K562 (cell line): ENCODE measurements at regions not wholly inside any gene's neighbourhood (a gene's known extent, or its start where the extent isn't known, plus 50 kb on each side); places are given as distances from the start of the nearest gene placed in this dataset.

Source experiments
- ATAC-seq: fragments of 200-7000 bp; cut with Tn5 transposase; 3 replicates; pipeline ENCODE4 v1.9.1; 2020; ENCODE audit warnings: moderate library complexity
- BruUV-seq: library from RNA; stranded (reverse); fragments of 400-500 nt; replicated peaks from 2 replicates; lab custom pipeline; 2021; lab: Mats Ljungman, UMichigan
- CTCF ChIA-PET: fragments of 300-600 bp; formaldehyde crosslinking; extraction: SDS; loops from one replicate; lab custom pipeline; 2021; ENCODE audit warnings: low intra/inter-chr PET ratio; lab: Yijun Ruan, JAX
- POLR2A ChIA-PET: fragments of 300-600, 350-650 bp; sonication (Branson Sonifier 250); formaldehyde crosslinking; extraction: SDS; loops from one replicate; lab custom pipeline; 2021; ENCODE audit warnings: antibody characterized with exemption, inconsistent platforms; lab: Yijun Ruan, JAX
- DNase-seq, 4 experiments: peaks; one replicate each; pipeline versions ENCODE4 v3.0.0 to v3.0.0-alpha.2; 2011 to 2018; ENCODE audit warnings: low spot score in 3 of 4, mixed read lengths in 3 of 4; ENCODE audit errors: extremely low read depth in 1 of 4
- FAIRE-seq: peaks from 2 replicates; lab custom pipeline; 2011; peaks lifted over from hg19 to GRCh38; lab: Jason Lieb, UNC
- H2AFZ ChIP-seq: 2 replicates; pipeline ENCODE4 v1.6.0; 2011; ENCODE audit warnings: low read depth, low read length, control low read depth, inconsistent platforms
- H3K27ac ChIP-seq: fragments of 200-600 bp; 3 replicates; pipeline ENCODE4 v1.8.0; 2011; ENCODE audit warnings: low read depth, mild to moderate bottlenecking, control low read depth, inconsistent platforms, low read length, moderate library complexity, mixed read lengths; ENCODE audit errors: extremely low read depth
- H3K27me3 ChIP-seq, 2 experiments: fragments of 300-600 bp in 1 of 2; 2 replicates in 1 of 2; 3 replicates in 1 of 2; pipeline versions ENCODE4 v1.6.0 to v1.8.0; 2011; ENCODE audit warnings: inconsistent platforms in 2 of 2, low read length in 2 of 2, mild to moderate bottlenecking in 1 of 2, mixed read lengths in 1 of 2, moderate library complexity in 1 of 2; ENCODE audit not compliant: control insufficient read depth in 2 of 2, insufficient read depth in 2 of 2
- H3K36me3 ChIP-seq: fragments of 300-600 bp; 3 replicates; pipeline ENCODE4 v1.8.0; 2011; ENCODE audit warnings: mild to moderate bottlenecking, low read length, inconsistent platforms; ENCODE audit not compliant: control insufficient read depth, insufficient read depth
- H3K4me1 ChIP-seq, 2 experiments: fragments of 200-600 bp in 1 of 2; replicated peaks in 1 of 2; 2 replicates in 1 of 2; 3 replicates in 1 of 2; pipeline versions ENCODE4 v1.5.1 to v1.8.0; 2011; ENCODE audit warnings: inconsistent platforms in 2 of 2, low read length in 2 of 2, mild to moderate bottlenecking in 1 of 2, mixed read lengths in 1 of 2, moderate library complexity in 1 of 2; ENCODE audit not compliant: control insufficient read depth in 2 of 2, insufficient read depth in 2 of 2
- H3K4me2 ChIP-seq: 2 replicates; pipeline ENCODE4 v1.6.1; 2011; ENCODE audit warnings: low read length, control low read depth, inconsistent platforms, mixed read lengths; ENCODE audit not compliant: insufficient read depth
- H3K4me3 ChIP-seq: fragments of 200-600 bp; sonication (generic), shearing (Covaris generic); 2 replicates; pipeline ENCODE4 v1.5.1; 2016; ENCODE audit warnings: control low read depth, inconsistent platforms
- H3K79me2 ChIP-seq: fragments of 200-600 bp; 3 replicates; pipeline ENCODE4 v1.8.0; 2011; ENCODE audit warnings: low read length, inconsistent platforms; ENCODE audit not compliant: control insufficient read depth, insufficient read depth
- H3K9ac ChIP-seq, 2 experiments: 2 replicates each; pipeline versions ENCODE4 v1.6.0 to v1.6.1; 2011; ENCODE audit warnings: low read depth in 2 of 2, low read length in 2 of 2, control low read depth in 1 of 2, inconsistent platforms in 1 of 2, mild to moderate bottlenecking in 1 of 2, mixed read lengths in 1 of 2; ENCODE audit not compliant: insufficient read depth in 1 of 2
- H3K9me1 ChIP-seq: one replicate; pipeline ENCODE4 v1.6.0; 2011; ENCODE audit warnings: inconsistent platforms, mild to moderate bottlenecking, low read length, moderate library complexity; ENCODE audit not compliant: control insufficient read depth, insufficient read depth
- H3K9me3 ChIP-seq: replicated peaks from 2 replicates; pipeline ENCODE4 v1.5.1; 2011; ENCODE audit warnings: low read depth, low read length, inconsistent platforms; ENCODE audit not compliant: control insufficient read depth, insufficient read depth
- H4K20me1 ChIP-seq: replicated peaks from 2 replicates; pipeline ENCODE4 v1.6.1; 2011; ENCODE audit warnings: low read length, inconsistent platforms, mixed read lengths; ENCODE audit not compliant: control insufficient read depth, insufficient read depth
- C11orf30 ChIP-seq: fragments of 450-650 bp; IDR thresholded peaks from 2 replicates; pipeline ENCODE4 v1.6.1; 2016; ENCODE audit warnings: low read depth, mild to moderate bottlenecking
- KAT2B ChIP-seq: IDR thresholded peaks from one replicate; pipeline ENCODE4 v1.6.1; 2012; ENCODE audit warnings: low read depth, mild to moderate bottlenecking, control low read depth, inconsistent platforms, low read length, moderate library complexity
- LCOR ChIP-seq: sonication (generic); formaldehyde crosslinking; IDR thresholded peaks from 2 replicates; pipeline ENCODE4 v1.8.0; 2022; ENCODE audit warnings: mild to moderate bottlenecking, missing genetic modification reagents
- MAFF ChIP-seq: IDR thresholded peaks from 2 replicates; pipeline ENCODE4 v1.6.1; 2012; ENCODE audit warnings: low read length, improper control_type of control experiment
- MAFG ChIP-seq: fragments of 450-650 bp; conservative IDR thresholded peaks from 2 replicates; pipeline ENCODE4 v1.6.1; 2016; ENCODE audit warnings: missing genetic modification characterization, missing compliant biosample characterization
- MAFK ChIP-seq: IDR thresholded peaks from 2 replicates; pipeline ENCODE4 v1.6.1; 2011; ENCODE audit warnings: low read length, improper control_type of control experiment
- NCOA6 ChIP-seq: fragments of 450-650 bp; IDR thresholded peaks from 2 replicates; pipeline ENCODE4 v1.6.1; 2017; ENCODE audit warnings: mild to moderate bottlenecking
- NR4A1 ChIP-seq, 2 experiments: fragments of 250-450 bp in 1 of 2; fragments of 450-650 bp in 1 of 2; sonication (Bioruptor Pico) in 1 of 2; IDR thresholded peaks; 2 replicates each; pipeline versions ENCODE4 v1.4.0 to v1.6.1; 2016 to 2020; ENCODE audit warnings: mild to moderate bottlenecking in 2 of 2, missing compliant biosample characterization in 1 of 2, missing genetic modification characterization in 1 of 2, moderate library complexity in 1 of 2
- SMAD3 ChIP-seq: fragments of 450-650 bp; formaldehyde crosslinking; conservative IDR thresholded peaks from 2 replicates; pipeline ENCODE4 v1.4.0; 2020; ENCODE audit warnings: mild to moderate bottlenecking
- SRSF7 ChIP-seq: fragments of 200-400 bp; formaldehyde crosslinking; optimal IDR thresholded peaks from 2 replicates; pipeline ENCODE3; 2017; ENCODE audit warnings: mild to moderate bottlenecking, low read depth, low read length
- TOE1 ChIP-seq, 2 experiments: fragments of 450-650 bp in 1 of 2; sonication (generic) in 1 of 2; formaldehyde crosslinking in 1 of 2; IDR thresholded peaks; 2 replicates each; pipeline versions ENCODE4 v1.7.1 to v1.8.0; 2016 to 2022; ENCODE audit warnings: borderline replicate concordance in 2 of 2, mild to moderate bottlenecking in 2 of 2, antibody characterized with exemption in 1 of 2, inconsistent platforms in 1 of 2, low read depth in 1 of 2, missing genetic modification reagents in 1 of 2, moderate library complexity in 1 of 2
- YY1 ChIP-seq, 3 experiments: IDR thresholded peaks; 2 replicates each; pipeline ENCODE4 v1.6.1; 2011; ENCODE audit warnings: low read length in 2 of 3, mild to moderate bottlenecking in 2 of 3, moderate library complexity in 2 of 3, borderline replicate concordance in 1 of 3, control low read depth in 1 of 3, low read depth in 1 of 3; ENCODE audit not compliant: insufficient read depth in 3 of 3, insufficient replicate concordance in 2 of 3, control insufficient read depth in 1 of 3, insufficient read length in 1 of 3; ENCODE audit errors: extremely low read depth in 1 of 3
- ZNF140 ChIP-seq: fragments of 250-450 bp; sonication (Bioruptor Pico); IDR thresholded peaks from 2 replicates; pipeline ENCODE4 v1.8.0; 2021; ENCODE audit warnings: moderate library complexity, mild to moderate bottlenecking, inconsistent platforms
- ZNF146 ChIP-seq: IDR thresholded peaks from one replicate; pipeline ENCODE4 v1.6.1; 2018; ENCODE audit warnings: missing compliant biosample characterization; ENCODE audit not compliant: unreplicated experiment
- ZNF316 ChIP-seq: fragments of 450-650 bp; IDR thresholded peaks from 2 replicates; pipeline ENCODE4 v1.6.1; 2016
- ZNF695 ChIP-seq: fragments of 450-650 bp; formaldehyde crosslinking; IDR thresholded peaks from 2 replicates; pipeline ENCODE4 v1.4.0; 2020; ENCODE audit warnings: mild to moderate bottlenecking, moderate library complexity
- ZNF79 ChIP-seq: fragments of 250-450 bp; sonication (Bioruptor Pico); IDR thresholded peaks from 2 replicates; pipeline ENCODE4 v1.4.0; 2020; ENCODE audit warnings: low read depth, mild to moderate bottlenecking, moderate library complexity
- WGBS: fragments of 100-300 bp; shearing (Covaris generic); methylation state at CpG from one replicate; pipeline ENCODE4 v1.1.6; 2016; ENCODE audit warnings: low coverage, mixed read lengths; ENCODE audit not compliant: insufficient coverage; ENCODE audit errors: missing lambda C conversion rate; 5-methylcytosine and 5-hydroxymethylcytosine counted together
- in situ Hi-C: fragments of 300-500 bp; cut with MboI; formaldehyde crosslinking; loops from 4 replicates; pipeline ENCODE4 v1.15.0; 2018; ENCODE audit warnings: inconsistent platforms, mixed read lengths
- intact Hi-C: fragments of 100-400 bp; cut with micrococcal nuclease; formaldehyde crosslinking; loops from 2 replicates; pipeline ENCODE4 v1.14.2; 2022
- TF ChIP-seq, protein P1 (sequence below): fragments of 450-650 bp; conservative IDR thresholded peaks from 2 replicates; pipeline ENCODE4 v1.6.1; 2016; ENCODE audit warnings: missing genetic modification characterization, low read depth, mild to moderate bottlenecking, control low read depth, missing compliant biosample characterization
- TF ChIP-seq, protein P2 (sequence below): fragments of 250-450 bp; sonication (Bioruptor Pico); IDR thresholded peaks from 2 replicates; pipeline ENCODE4 v1.5.1; 2021; ENCODE audit warnings: mild to moderate bottlenecking
- TF ChIP-seq, protein P3 (sequence below): sonication (generic); IDR thresholded peaks from 2 replicates; pipeline ENCODE4 v1.6.1; 2016

DNA sequence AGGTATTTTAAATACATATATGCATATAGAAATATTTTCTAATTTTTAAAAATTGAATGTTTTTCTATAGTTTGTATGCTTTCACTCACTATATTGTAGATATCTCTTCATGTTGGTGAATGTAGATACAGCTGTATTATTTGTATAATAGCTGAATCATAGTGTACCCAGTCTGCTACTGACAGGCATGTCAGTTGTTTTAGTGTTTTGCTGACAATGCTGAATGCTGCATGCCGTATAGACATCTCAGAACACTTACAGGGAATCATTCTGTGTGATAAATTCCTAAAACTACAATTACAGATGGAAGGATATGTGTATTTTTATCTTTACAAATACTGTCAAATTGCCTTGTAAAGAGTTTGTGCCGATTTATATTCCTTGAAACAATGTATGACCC lies 175.4 kb downstream of the SIM1 start:
- intact Hi-C loops (no loop called here), in situ Hi-C loops (no loop called here)
- no peaks in the 10 kb centered on the region for H3K79me2 ChIP-seq
- H3K4me1 ChIP-seq = no peaks in the 10 kb centered on the region
- H3K27me3 ChIP-seq = no peaks in the 10 kb centered on the region
- ATAC-seq (no peak), DNase-seq (no peak), FAIRE-seq (no peak)
- no peaks in the 10 kb centered on the region for H4K20me1 ChIP-seq
- ChIA-PET CTCF (no interaction called here), POLR2A (no interaction called here)
- BruUV-seq = no TSS peak
- no peak overlapping the region for H2AFZ ChIP-seq
- no peaks in the 10 kb centered on the region for H3K36me3 ChIP-seq
- no peak overlapping the region for H3K27ac ChIP-seq
- TF ChIP-seq, protein P1, sequence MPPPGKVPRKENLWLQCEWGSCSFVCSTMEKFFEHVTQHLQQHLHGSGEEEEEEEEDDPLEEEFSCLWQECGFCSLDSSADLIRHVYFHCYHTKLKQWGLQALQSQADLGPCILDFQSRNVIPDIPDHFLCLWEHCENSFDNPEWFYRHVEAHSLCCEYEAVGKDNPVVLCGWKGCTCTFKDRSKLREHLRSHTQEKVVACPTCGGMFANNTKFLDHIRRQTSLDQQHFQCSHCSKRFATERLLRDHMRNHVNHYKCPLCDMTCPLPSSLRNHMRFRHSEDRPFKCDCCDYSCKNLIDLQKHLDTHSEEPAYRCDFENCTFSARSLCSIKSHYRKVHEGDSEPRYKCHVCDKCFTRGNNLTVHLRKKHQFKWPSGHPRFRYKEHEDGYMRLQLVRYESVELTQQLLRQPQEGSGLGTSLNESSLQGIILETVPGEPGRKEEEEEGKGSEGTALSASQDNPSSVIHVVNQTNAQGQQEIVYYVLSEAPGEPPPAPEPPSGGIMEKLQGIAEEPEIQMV (tag) = no peak
- no peak for TF ChIP-seq SRSF7
- TF ChIP-seq ZNF316 = peak; percentile 82
- TF ChIP-seq C11orf30 = peak; percentile 65; the same call in 1 of the 2 replicates
- no peak for TF ChIP-seq KAT2B
- TF ChIP-seq ZNF695 (CRISPR knock-in tag) = no peak
- no peak for TF ChIP-seq LCOR (CRISPR knock-in tag)
- no peak for TF ChIP-seq ZNF140 (CRISPR knock-in tag)
- TF ChIP-seq MAFG (tag) = peak; percentile 66
- no peak for TF ChIP-seq SMAD3 (CRISPR knock-in tag)
- TF ChIP-seq, protein P2, sequence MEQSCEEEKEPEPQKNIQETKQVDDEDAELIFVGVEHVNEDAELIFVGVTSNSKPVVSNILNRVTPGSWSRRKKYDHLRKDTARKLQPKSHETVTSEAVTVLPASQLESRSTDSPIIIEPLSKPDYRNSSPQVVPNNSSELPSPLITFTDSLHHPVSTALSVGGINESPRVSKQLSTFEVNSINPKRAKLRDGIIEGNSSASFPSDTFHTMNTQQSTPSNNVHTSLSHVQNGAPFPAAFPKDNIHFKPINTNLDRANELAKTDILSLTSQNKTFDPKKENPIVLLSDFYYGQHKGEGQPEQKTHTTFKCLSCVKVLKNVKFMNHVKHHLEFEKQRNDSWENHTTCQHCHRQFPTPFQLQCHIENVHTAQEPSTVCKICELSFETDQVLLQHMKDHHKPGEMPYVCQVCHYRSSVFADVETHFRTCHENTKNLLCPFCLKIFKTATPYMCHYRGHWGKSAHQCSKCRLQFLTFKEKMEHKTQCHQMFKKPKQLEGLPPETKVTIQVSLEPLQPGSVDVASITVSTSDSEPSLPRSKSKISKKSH (CRISPR knock-in tag) = no peak
- TF ChIP-seq ZNF146 = no peak
- TF ChIP-seq MAFF = peak; percentile 80
- TF ChIP-seq ZNF79 (CRISPR knock-in tag) = no peak
- TF ChIP-seq, protein P3, sequence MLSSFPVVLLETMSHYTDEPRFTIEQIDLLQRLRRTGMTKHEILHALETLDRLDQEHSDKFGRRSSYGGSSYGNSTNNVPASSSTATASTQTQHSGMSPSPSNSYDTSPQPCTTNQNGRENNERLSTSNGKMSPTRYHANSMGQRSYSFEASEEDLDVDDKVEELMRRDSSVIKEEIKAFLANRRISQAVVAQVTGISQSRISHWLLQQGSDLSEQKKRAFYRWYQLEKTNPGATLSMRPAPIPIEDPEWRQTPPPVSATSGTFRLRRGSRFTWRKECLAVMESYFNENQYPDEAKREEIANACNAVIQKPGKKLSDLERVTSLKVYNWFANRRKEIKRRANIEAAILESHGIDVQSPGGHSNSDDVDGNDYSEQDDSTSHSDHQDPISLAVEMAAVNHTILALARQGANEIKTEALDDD = no peak
- TF ChIP-seq MAFK = peak; percentile 66; the same call in 1 of the 2 replicates
- TF ChIP-seq NCOA6 = no peak
- TF ChIP-seq YY1 (IDR thresholded peaks at IDR 0.05; ENCODE audit: borderline replicate concordance in 1 of 3, control insufficient read depth in 1 of 3, extremely low read depth in 1 of 3, insufficient read depth in 3 of 3, insufficient read length in 1 of 3, insufficient replicate concordance in 2 of 3, low read depth in 1 of 3, low read length in 2 of 3) = no peak
- TF ChIP-seq NR4A1 (CRISPR knock-in tag; IDR thresholded peaks at IDR 0.05) = no peak
- no peak for TF ChIP-seq NR4A1 (tag; IDR thresholded peaks at IDR 0.05)
- no peak for TF ChIP-seq TOE1 (IDR thresholded peaks at IDR 0.05; ENCODE audit: borderline replicate concordance)
- no peak for TF ChIP-seq TOE1 (CRISPR knock-in tag; IDR thresholded peaks at IDR 0.05; ENCODE audit: borderline replicate concordance, low read depth)
- H3K4me2 ChIP-seq = no peak overlapping the region
- no peak overlapping the region for H3K9ac ChIP-seq
- H3K4me3 ChIP-seq = no peak overlapping the region
- no peaks in the 10 kb centered on the region for H3K9me1 ChIP-seq
- 12% methylated on average over 2 of the region's 2 CpGs for WGBS
- H3K9me3 ChIP-seq = no peaks in the 10 kb centered on the region
